Natural killer cell (primary cell): ENCODE measurements at regions not wholly inside any gene's neighbourhood (a gene's known extent, or its start where the extent isn't known, plus 50 kb on each side); places are given as distances from the start of the nearest gene placed in this dataset.

Experiments used
- ATAC-seq, 3 donors: fragments of 150-1000 bp in 2 of 3; fragments of 200-7000 bp in 1 of 3; cut with Tn5 transposase; 1 replicate in 1 of 3; 2 replicates in 2 of 3; pipeline ENCODE4 v1.10.0; 2021; ENCODE audit warnings: mild to moderate bottlenecking in 2 of 3, moderate library complexity in 2 of 3
- DNase-seq, 2 donors: peaks; one replicate each; pipeline versions ENCODE4 v3.0.0 to v3.0.0-alpha.2; 2013 to 2021; ENCODE audit warnings: mixed read lengths in 1 of 2
- H3K27ac ChIP-seq: one replicate; pipeline ENCODE4 v1.5.1; 2013; ENCODE audit warnings: mild to moderate bottlenecking, low read length
- H3K27me3 ChIP-seq: one replicate; pipeline ENCODE4 v1.6.1; 2013; ENCODE audit warnings: low read length; ENCODE audit not compliant: control insufficient read depth, insufficient read depth
- H3K36me3 ChIP-seq: one replicate; pipeline ENCODE4 v1.6.1; 2013; ENCODE audit warnings: low read length; ENCODE audit not compliant: control insufficient read depth, insufficient read depth
- H3K4me1 ChIP-seq: one replicate; pipeline ENCODE4 v1.6.1; 2013; ENCODE audit warnings: low read length; ENCODE audit not compliant: control insufficient read depth, insufficient read depth
- H3K4me3 ChIP-seq: one replicate; pipeline ENCODE4 v1.5.1; 2013; ENCODE audit warnings: low read length
- H3K9me3 ChIP-seq: one replicate; pipeline ENCODE4 v1.6.1; 2013; ENCODE audit warnings: low read length; ENCODE audit not compliant: control insufficient read depth, insufficient read depth
- H3K27ac Mint-ChIP-seq, 2 donors: one replicate each; pipeline ENCODE4 v1.8.0; 2022; ENCODE audit warnings: mild to moderate bottlenecking in 2 of 2, mixed read lengths in 2 of 2, moderate library complexity in 1 of 2
- H3K27me3 Mint-ChIP-seq, 2 donors: one replicate each; pipeline ENCODE4 v1.8.0; 2022; ENCODE audit warnings: low read depth in 2 of 2, mixed read lengths in 2 of 2
- H3K36me3 Mint-ChIP-seq: one replicate; pipeline ENCODE4 v1.8.0; 2022; ENCODE audit warnings: mixed read lengths
- H3K4me1 Mint-ChIP-seq, 2 donors: one replicate each; pipeline ENCODE4 v1.8.0; 2022; ENCODE audit warnings: mixed read lengths in 2 of 2
- H3K4me3 Mint-ChIP-seq: one replicate; pipeline ENCODE4 v1.8.0; 2022; ENCODE audit warnings: mild to moderate bottlenecking, moderate library complexity, mixed read lengths
- H3K9me3 Mint-ChIP-seq, 2 donors: one replicate each; pipeline ENCODE4 v1.8.0; 2022; ENCODE audit warnings: mixed read lengths in 2 of 2
- CTCF ChIP-seq: fragments of 200-600 bp; IDR thresholded peaks from one replicate; pipeline ENCODE4 v1.8.0; 2022; ENCODE audit warnings: antibody characterized with exemption
- WGBS: methylation state at CpG from one replicate; pipeline ENCODE4 v1.1.7; 2013; ENCODE audit warnings: missing lambda C conversion rate; ENCODE audit not compliant: insufficient coverage; 5-methylcytosine and 5-hydroxymethylcytosine counted together
- intact Hi-C: fragments of 100-400 bp; cut with micrococcal nuclease; formaldehyde crosslinking; loops from one replicate; pipeline ENCODE4 v1.14.2; 2022

GRCh38 chr18:45174629-45175136 is 440.6 kb upstream of the SLC14A2 start:
- intact Hi-C loops = no loop called here
- no peaks in the 10 kb centered on the region for H3K4me1 ChIP-seq
- H3K27me3 Mint-ChIP-seq = peaks cover 13 to 14% of the 10 kb centered on the region in 2 donors

GRCh38 chr18:45175511-45175910 is 439.8 kb upstream of the SLC14A2 start:
- Histone ChIP-seq H3K4me1 (no peaks in the 10 kb centered on the region), H3K9me3 (no peaks in the 10 kb centered on the region), H3K27ac (no peak overlapping the region), H3K27me3 (no peaks in the 10 kb centered on the region), H3K4me3 (no peak overlapping the region), H3K36me3 (no peaks in the 10 kb centered on the region)
- DNase-seq (no peak), ATAC-seq (no peak)
- H3K36me3 Mint-ChIP-seq = no peaks in the 10 kb centered on the region
- intact Hi-C loops = no loop called here
- H3K27me3 Mint-ChIP-seq = peaks cover 14 to 15% of the 10 kb centered on the region in 2 donors
- no peaks in the 10 kb centered on the region for H3K9me3 Mint-ChIP-seq
- H3K27ac Mint-ChIP-seq = no peak overlapping the region
- no peak overlapping the region for H3K4me3 Mint-ChIP-seq
- TF ChIP-seq CTCF = no peak
- peaks cover 0 to 4% of the 10 kb centered on the region in 2 donors for H3K4me1 Mint-ChIP-seq
- 91% methylated on average over 2 of the region's 2 CpGs for WGBS

More at GRCh38 chr18:45174629-45175136, 440.6 kb upstream of the SLC14A2 start:
- Histone ChIP-seq H3K27me3 (no peaks in the 10 kb centered on the region), H3K27ac (no peak overlapping the region), H3K9me3 (no peaks in the 10 kb centered on the region), H3K4me3 (no peak overlapping the region), H3K36me3 (no peaks in the 10 kb centered on the region)
- Mint-ChIP-seq H3K4me3 (no peak overlapping the region), H3K36me3 (no peaks in the 10 kb centered on the region), H3K4me1 (peaks cover 0 to 4% of the 10 kb centered on the region in 2 donors), H3K27ac (no peak overlapping the region), H3K9me3 (no peaks in the 10 kb centered on the region)
- no peak for TF ChIP-seq CTCF
- DNase-seq = no peak
- no peak for ATAC-seq
- 100% methylated on average over 2 of the region's 3 CpGs for WGBS

- no peaks in the 10 kb centered on the region for H3K36me3 Mint-ChIP-seq
Observed at GRCh38 chr18:45186832-45187231, 428.4 kb upstream of the SLC14A2 start.

More at GRCh38 chr18:45186832-45187231, 428.4 kb upstream of the SLC14A2 start:
- intact Hi-C loops = no loop called here
- H3K9me3 Mint-ChIP-seq = no peaks in the 10 kb centered on the region
- Histone ChIP-seq H3K4me3 (no peak overlapping the region), H3K4me1 (no peaks in the 10 kb centered on the region), H3K27ac (no peak overlapping the region), H3K27me3 (no peaks in the 10 kb centered on the region), H3K36me3 (no peaks in the 10 kb centered on the region), H3K9me3 (no peaks in the 10 kb centered on the region)
- no peak for TF ChIP-seq CTCF
- H3K27me3 Mint-ChIP-seq = peaks cover 0 to 2% of the 10 kb centered on the region in 2 donors
- DNase-seq = no peak
- H3K27ac Mint-ChIP-seq = no peak overlapping the region
- ATAC-seq = no peak
- H3K4me1 Mint-ChIP-seq = no peaks in the 10 kb centered on the region
- H3K4me3 Mint-ChIP-seq = no peak overlapping the region
- WGBS = 74% methylated on average over 2 of the region's 3 CpGs
